ENCODE measurements at regions not wholly inside any gene's neighbourhood (a gene's known extent, or its start where the extent isn't known, plus 50 kb on each side); places are given as distances from the start of the nearest gene placed in this dataset.

GRCh38 chr10:126803394-126803793 lies 101.8 kb upstream of the DOCK1 start:
- TF ChIP-seq CHD1 (IDR thresholded peaks at IDR 0.05; ENCODE audit: low read depth, low read length) (no peak), MAFK (IDR thresholded peaks at IDR 0.05; ENCODE audit: low read depth, low read length) (no peak), BHLHE40 (IDR thresholded peaks at IDR 0.05; ENCODE audit: low read depth, low read length) (no peak), FOS (IDR thresholded peaks at IDR 0.05; ENCODE audit: low read depth, low read length) (no peak), ELK1 (IDR thresholded peaks at IDR 0.05; ENCODE audit: borderline replicate concordance, low read depth, low read length) (no peak), RCOR1 (IDR thresholded peaks at IDR 0.05; ENCODE audit: insufficient replicate concordance, low read length) (no peak), RFX5 (IDR thresholded peaks at IDR 0.05; ENCODE audit: low read depth, low read length) (no peak), MAZ (IDR thresholded peaks at IDR 0.05; ENCODE audit: borderline replicate concordance, low read depth, low read length) (no peak), MXI1 (IDR thresholded peaks at IDR 0.05; ENCODE audit: borderline replicate concordance, low read depth, low read length) (no peak), RAD21 (IDR thresholded peaks at IDR 0.05; ENCODE audit: low read length) (no peak), POLR2A (IDR thresholded peaks at IDR 0.05; ENCODE audit: low read depth, low read length) (no peak)
- BruUV-seq (replicated peaks) = no TSS peak
- Histone ChIP-seq H2AK9ac (replicated peaks; ENCODE audit: low read depth, low read length, poor library complexity) (no peak overlapping the region), H2BK20ac (ENCODE audit: low read depth, low read length) (no peak overlapping the region), H4K20me1 (ENCODE audit: insufficient read depth, low read length) (no peaks in the 10 kb centered on the region), H3K14ac (replicated peaks; ENCODE audit: low read depth, low read length) (no peak overlapping the region), H4K8ac (ENCODE audit: low read depth in 2 of 2, low read length in 2 of 2) (no peak overlapping the region), H2BK15ac (ENCODE audit: low read depth, low read length) (no peak overlapping the region), H2AFZ (replicated peaks; ENCODE audit: low read length, poor library complexity) (no peak overlapping the region), H2AK5ac (ENCODE audit: low read depth, low read length) (no peak overlapping the region), H3K4me3 (ENCODE audit: insufficient read depth, low read depth, low read length) (no peak overlapping the region), H3K4ac (ENCODE audit: low read depth, low read length) (no peak overlapping the region), H2BK120ac (ENCODE audit: low read depth, low read length) (no peak overlapping the region), H3K27ac (ENCODE audit: insufficient read depth, low read length) (no peak overlapping the region), H3K9me1 (ENCODE audit: insufficient read depth, low read length) (no peaks in the 10 kb centered on the region), H3K36me3 (ENCODE audit: control insufficient read depth, insufficient read depth, low read length) (no peaks in the 10 kb centered on the region), H3K27me3 (ENCODE audit: control insufficient read depth, insufficient read depth, low read length) (no peaks in the 10 kb centered on the region), H3K9ac (ENCODE audit: low read depth, low read length) (no peak overlapping the region), H3K4me2 (ENCODE audit: low read depth, low read length) (no peak overlapping the region), H3K4me1 (ENCODE audit: control insufficient read depth, insufficient read depth, low read length) (no peaks in the 10 kb centered on the region), H4K5ac (ENCODE audit: low read depth, low read length) (no peak overlapping the region), H3K79me1 (ENCODE audit: low read depth in 1 of 2, low read length in 2 of 2) (no peaks in the 10 kb centered on the region), H4K91ac (ENCODE audit: insufficient read depth, low read depth, low read length) (no peak overlapping the region), H3K9me3 (ENCODE audit: control insufficient read depth, insufficient read depth, low read length) (no peaks in the 10 kb centered on the region), H3K18ac (ENCODE audit: low read depth, low read length) (no peak overlapping the region), H3K23ac (ENCODE audit: low read depth, low read length) (no peak overlapping the region), H2BK5ac (ENCODE audit: low read depth, low read length, poor library complexity, severe bottlenecking) (no peak overlapping the region), H3K56ac (ENCODE audit: extremely low read depth, insufficient read depth, low read length) (no peak overlapping the region)
- ChIA-PET CTCF (interaction anchor here (0.5 to 0.6 kb wide), 2 partner anchors 28 to 820 kb away, joined by 3 read pairs; no protein-coding TSS in a partner anchor), POLR2A (ENCODE audit: unreplicated experiment) (no interaction called here)
- ATAC-seq (ENCODE audit: low read depth) = no peak
- WGBS, 2 experiments (ENCODE audit: extremely low coverage in 2 of 2, insufficient read length in 1 of 2) = no CpG with 5 or more reads among the region's 1 CpG
- dilution Hi-C loops (cut with HindIII; ENCODE audit: low sequenced_read_pairs, unreplicated experiment) (no loop called here), in situ Hi-C loops (cut with MboI; ENCODE audit: low sequenced_read_pairs) (no loop called here), intact Hi-C loops (cut with micrococcal nuclease) (no loop called here)
- no peak for DNase-seq

Data from IMR-90 (cell line).